ENCODE measurements at regions not wholly inside any gene's neighbourhood (a gene's known extent, or its start where the extent isn't known, plus 50 kb on each side); places are given as distances from the start of the nearest gene placed in this dataset.

DNA sequence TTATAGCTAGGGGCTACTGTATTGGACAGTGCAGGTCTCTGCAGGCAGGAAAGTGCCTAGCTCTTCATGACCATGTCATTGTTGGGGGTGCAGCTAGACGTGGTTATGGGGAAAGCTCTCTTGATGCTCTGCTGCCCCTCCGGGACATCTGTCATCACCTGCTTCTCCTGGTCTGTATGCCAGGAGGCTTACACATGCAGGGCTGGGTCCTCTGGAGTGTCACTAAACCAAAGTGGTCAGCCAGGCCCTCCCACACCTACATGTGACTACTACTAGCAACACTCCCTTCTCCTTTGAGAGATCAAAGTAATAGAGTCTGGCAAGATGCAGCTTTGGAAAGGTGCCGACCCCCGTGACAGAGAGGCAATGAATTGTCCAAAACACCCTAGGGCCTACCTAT is 98.5 kb downstream of the SST start:
- no peaks in the 10 kb centered on the region for H3K9me3 Mint-ChIP-seq
- H3K27me3 Mint-ChIP-seq (ENCODE audit: low read depth, poor library complexity), result peaks cover 7% of the 10 kb centered on the region
- H3K36me3 Mint-ChIP-seq (ENCODE audit: low read depth), result no peaks in the 10 kb centered on the region
- H3K4me3 Mint-ChIP-seq, result peak overlapping the region; percentile 41
- H3K27ac Mint-ChIP-seq, result no peak overlapping the region
- DNase-seq, result no peak
- H3K4me1 Mint-ChIP-seq, result peaks cover 31% of the 10 kb centered on the region
- TF ChIP-seq, protein P1, sequence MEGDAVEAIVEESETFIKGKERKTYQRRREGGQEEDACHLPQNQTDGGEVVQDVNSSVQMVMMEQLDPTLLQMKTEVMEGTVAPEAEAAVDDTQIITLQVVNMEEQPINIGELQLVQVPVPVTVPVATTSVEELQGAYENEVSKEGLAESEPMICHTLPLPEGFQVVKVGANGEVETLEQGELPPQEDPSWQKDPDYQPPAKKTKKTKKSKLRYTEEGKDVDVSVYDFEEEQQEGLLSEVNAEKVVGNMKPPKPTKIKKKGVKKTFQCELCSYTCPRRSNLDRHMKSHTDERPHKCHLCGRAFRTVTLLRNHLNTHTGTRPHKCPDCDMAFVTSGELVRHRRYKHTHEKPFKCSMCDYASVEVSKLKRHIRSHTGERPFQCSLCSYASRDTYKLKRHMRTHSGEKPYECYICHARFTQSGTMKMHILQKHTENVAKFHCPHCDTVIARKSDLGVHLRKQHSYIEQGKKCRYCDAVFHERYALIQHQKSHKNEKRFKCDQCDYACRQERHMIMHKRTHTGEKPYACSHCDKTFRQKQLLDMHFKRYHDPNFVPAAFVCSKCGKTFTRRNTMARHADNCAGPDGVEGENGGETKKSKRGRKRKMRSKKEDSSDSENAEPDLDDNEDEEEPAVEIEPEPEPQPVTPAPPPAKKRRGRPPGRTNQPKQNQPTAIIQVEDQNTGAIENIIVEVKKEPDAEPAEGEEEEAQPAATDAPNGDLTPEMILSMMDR (IDR thresholded peaks at IDR 0.05), result no peak

DNA sequence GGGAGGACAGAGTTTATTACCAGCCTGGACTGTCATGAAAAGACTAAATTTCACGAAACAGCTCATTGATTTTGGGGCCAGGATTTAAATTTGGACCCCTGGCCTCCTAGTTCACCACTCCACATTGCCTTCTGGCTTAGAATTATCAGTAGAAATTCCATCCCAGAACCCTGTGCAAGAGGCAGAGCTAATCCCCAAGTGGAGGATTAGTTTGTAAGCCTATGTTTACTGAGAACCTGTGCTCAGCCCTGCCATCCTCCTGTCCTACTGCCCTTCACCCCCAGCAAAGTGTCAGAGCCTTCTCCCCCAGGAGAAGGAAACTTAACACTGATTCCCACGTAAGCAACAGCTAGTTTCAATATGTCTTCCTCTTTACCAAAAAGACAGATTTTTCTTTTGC is 99.4 kb downstream of the SST start:
- DNase-seq, result no peak
- no peaks in the 10 kb centered on the region for H3K36me3 Mint-ChIP-seq (ENCODE audit: low read depth)
- H3K27me3 Mint-ChIP-seq (ENCODE audit: low read depth, poor library complexity), result peaks cover 3% of the 10 kb centered on the region
- H3K4me1 Mint-ChIP-seq, result peaks cover 35% of the 10 kb centered on the region
- H3K9me3 Mint-ChIP-seq, result no peaks in the 10 kb centered on the region
- H3K4me3 Mint-ChIP-seq, result peak overlapping the region; percentile 12
- TF ChIP-seq, protein P1 (IDR thresholded peaks at IDR 0.05), result no peak
- no peak overlapping the region for H3K27ac Mint-ChIP-seq

DNA sequence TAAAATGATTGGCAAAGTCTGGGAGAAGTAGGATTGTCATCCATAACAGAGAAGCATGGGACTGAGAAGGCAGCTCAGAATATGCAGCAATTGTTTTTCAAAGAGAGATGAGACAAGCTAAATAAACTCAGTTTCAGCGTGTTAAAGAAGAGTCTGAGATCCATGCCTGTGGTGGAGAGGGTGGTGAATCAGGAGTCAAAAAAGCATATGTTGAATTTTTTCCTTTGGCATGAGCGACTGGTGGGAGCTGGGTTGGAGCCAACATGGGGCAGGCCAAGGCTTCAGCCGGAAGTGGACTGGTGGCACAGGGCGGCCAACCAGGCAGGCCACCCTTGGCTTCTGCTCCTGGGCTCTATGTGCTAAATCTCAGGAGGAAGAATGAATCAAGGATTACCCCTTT is 102.0 kb downstream of the SST start:
- Mint-ChIP-seq H3K27ac (peak overlapping the region; percentile 80), H3K27me3 (ENCODE audit: low read depth, poor library complexity) (no peaks in the 10 kb centered on the region), H3K36me3 (ENCODE audit: low read depth) (no peaks in the 10 kb centered on the region), H3K4me3 (no peak overlapping the region), H3K9me3 (no peaks in the 10 kb centered on the region), H3K4me1 (peaks cover 35% of the 10 kb centered on the region)
- TF ChIP-seq, protein P1 (IDR thresholded peaks at IDR 0.05), result no peak
- DNase-seq, result no peak

DNA sequence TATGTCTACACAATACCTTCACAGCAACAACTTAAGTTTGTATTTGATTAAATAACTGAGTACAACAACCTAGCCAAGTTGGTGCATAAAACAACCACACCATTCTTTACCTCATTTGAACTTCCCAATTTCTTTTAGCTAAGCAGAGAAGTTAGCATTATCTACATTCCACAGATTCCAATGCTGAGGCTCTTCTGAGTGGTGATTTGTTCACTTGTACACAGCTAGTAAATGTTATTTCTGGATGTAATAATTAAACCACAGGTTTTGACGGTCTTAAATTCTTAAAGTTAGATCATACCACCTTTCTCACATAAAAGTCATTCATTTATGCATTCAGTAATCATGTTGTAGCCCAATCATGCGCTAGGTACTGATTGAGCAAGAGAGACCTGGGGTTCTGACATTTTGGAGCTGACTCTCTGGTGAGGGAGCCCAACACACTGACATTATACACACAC is 102.5 kb downstream of the SST start:
- DNase-seq, result no peak
- no peaks in the 10 kb centered on the region for H3K27me3 Mint-ChIP-seq (ENCODE audit: low read depth, poor library complexity)
- TF ChIP-seq, protein P1 (IDR thresholded peaks at IDR 0.05), result no peak
- no peak overlapping the region for H3K4me3 Mint-ChIP-seq
- H3K27ac Mint-ChIP-seq, result peak overlapping the region; percentile 80
- H3K9me3 Mint-ChIP-seq, result no peaks in the 10 kb centered on the region
- peaks cover 35% of the 10 kb centered on the region for H3K4me1 Mint-ChIP-seq
- no peaks in the 10 kb centered on the region for H3K36me3 Mint-ChIP-seq (ENCODE audit: low read depth)

DNA sequence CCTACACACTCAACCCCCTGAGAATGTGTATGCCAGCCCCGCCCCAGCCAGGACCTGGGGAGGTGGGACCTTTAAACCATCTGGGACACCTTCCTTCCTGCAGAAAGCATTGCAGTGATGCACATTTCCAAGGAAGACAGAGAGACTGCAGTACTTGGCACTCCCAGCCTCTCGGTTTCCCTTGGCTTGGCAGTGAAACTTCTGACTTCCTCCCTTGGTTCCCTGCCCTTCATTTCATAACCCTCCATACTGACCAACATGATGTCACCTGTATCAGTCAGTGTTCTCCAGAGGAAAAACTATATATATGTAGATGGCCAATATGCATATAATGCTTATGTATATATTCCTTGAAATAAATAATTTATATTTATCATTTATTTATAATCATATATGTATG is 103.2 kb downstream of the SST start:
- Mint-ChIP-seq H3K4me1 (peaks cover 30% of the 10 kb centered on the region), H3K27me3 (ENCODE audit: low read depth, poor library complexity) (no peaks in the 10 kb centered on the region), H3K4me3 (no peak overlapping the region), H3K36me3 (ENCODE audit: low read depth) (no peaks in the 10 kb centered on the region), H3K27ac (no peak overlapping the region), H3K9me3 (no peaks in the 10 kb centered on the region)
- no peak for DNase-seq
- TF ChIP-seq, protein P1 (IDR thresholded peaks at IDR 0.05), result no peak

DNA sequence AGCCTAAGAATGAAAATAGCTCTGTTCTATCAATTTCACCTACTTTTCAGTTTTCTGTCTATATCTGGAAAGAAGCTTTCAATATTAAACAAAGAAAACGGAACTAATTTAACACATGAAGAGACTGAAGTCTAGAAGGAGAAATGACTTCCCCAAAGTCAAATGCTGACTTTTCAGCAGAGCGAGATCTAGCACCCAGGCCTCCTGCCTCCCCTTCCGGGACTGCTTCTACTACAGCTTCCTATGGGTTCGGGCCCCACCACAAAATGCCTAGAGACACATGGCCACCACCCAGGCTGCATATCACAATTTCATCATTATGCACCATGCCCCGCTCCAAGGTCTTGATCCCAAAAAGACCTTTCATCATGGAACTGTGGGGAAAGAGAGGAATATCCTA is 104.5 kb downstream of the SST start:
- Mint-ChIP-seq H3K27ac (no peak overlapping the region), H3K4me1 (peaks cover 17% of the 10 kb centered on the region), H3K27me3 (ENCODE audit: low read depth, poor library complexity) (no peaks in the 10 kb centered on the region), H3K36me3 (ENCODE audit: low read depth) (no peaks in the 10 kb centered on the region), H3K4me3 (no peak overlapping the region), H3K9me3 (no peaks in the 10 kb centered on the region)
- DNase-seq, result no peak
- TF ChIP-seq, protein P1 (IDR thresholded peaks at IDR 0.05), result no peak
